ENCODE measurements at regions not wholly inside any gene's neighbourhood (a gene's known extent, or its start where the extent isn't known, plus 50 kb on each side); places are given as distances from the start of the nearest gene placed in this dataset.
"Not testable (repeated sequence)": the region's sequence is repeated elsewhere in the genome, so short reads cannot be mapped to it uniquely, and the experiment has no call there.

DNA sequence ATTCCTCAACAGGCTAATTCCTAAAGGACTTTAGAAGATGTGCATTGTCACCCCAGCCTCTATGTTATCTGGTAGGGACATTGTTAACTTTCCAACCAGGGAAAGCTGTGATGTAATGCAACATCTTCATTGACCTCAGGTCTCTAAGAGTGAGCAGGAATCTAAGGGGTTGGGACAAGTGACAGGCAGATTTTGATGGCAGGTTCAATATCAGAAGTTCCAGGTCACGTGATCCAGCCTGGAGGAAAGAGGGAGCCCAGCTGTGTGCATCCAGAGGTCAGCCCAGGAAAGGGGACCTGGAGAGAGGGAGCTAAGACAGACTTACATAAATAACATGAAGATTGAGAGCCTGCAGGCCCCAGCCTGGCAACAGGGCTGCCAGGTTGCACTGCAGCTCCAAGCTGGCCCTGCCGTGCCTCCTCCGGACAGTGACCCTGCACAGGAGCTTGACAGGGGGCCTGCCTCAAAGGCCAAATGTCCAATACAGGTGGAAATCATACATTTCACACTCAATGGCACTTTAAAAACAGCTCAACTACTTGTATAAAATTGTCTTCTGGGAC lies 262.2 kb upstream of the MGAT5 start:
- intact Hi-C loops (cut with DNase I) = no loop called here
- no peak for DNase-seq

DNA sequence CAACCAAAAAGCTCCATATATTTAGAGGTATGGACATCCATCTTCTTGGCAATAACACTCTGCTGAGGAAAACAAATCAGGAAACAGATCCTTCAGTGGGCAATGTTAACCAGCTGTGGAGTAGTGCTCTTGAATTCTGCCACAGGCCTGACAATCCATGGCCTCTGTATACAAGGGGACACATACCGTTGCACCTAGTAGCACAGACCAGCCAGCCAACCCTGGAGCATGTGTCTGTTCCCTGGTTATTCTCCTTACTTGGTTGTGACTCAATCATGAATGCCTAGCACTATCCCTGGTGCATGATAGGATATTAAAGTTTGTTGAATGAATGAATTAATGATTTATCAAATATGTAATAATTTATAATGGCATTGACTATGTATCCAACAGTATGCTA lies 261.4 kb upstream of the MGAT5 start:
- DNase-seq = no peak
- intact Hi-C loops (cut with DNase I) = no loop called here

DNA sequence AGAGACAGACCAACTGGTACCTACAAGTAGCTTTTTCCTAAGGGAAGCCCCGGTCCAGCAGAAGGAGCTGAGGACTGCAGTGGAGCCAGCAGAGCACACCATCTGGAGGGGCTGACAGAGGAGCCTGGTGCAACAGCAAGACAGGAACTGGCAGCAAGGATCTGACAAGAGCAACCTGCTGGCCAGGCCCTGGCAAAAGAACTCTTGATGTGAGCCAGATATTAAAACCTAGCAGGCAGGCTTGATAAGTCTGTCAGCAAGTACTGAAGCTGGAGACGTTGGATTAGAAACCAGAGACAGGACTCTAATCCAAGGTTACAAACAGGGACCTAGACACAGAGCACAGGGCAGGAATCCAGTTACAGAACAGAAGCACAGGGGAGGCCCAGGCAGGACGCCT lies 260.7 kb upstream of the MGAT5 start:
- DNase-seq = no peak
- intact Hi-C loops (cut with DNase I) = no loop called here

DNA sequence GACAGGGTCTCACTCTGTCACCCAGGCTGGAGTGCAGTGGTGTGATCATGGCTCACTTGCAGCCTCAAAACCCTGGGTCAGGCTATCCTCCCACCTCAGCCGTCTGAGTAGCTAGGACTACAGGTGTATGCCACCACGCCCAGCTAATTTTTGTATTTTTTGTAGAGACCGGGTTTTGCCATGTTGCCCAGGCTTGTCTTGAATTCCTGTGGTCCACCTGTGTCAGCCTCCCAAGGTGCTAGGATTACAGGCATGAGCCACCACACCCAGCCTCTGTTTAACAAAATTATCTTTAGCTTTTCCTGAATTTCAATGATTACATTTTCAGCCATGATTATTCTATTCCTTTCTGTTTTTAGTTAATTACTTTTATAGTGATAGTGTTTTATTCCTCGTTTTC lies 255.1 kb upstream of the MGAT5 start:
- intact Hi-C loops (cut with DNase I); DNase-seq: not testable (repeated sequence)

DNA sequence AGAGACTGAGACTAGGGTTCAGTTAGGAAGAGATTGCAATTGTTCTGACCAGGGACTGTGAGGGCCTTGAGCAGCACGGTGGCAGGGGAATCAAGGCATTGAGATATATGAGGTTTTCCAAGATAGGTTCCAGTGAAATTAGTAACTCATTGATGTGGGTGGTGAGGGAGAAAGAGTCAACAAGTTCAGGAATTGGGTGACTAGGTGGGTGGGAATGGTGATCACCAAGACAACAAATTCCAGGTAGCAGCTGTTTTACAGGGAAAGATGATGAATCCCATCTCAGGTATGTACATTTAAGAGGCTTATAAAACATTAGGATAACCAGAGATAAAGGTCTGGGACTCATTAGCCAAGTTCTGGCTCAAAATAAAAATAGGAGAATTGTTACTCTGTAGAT lies 251.5 kb upstream of the MGAT5 start:
- intact Hi-C loops (cut with DNase I) = no loop called here
- no peak for DNase-seq

DNA sequence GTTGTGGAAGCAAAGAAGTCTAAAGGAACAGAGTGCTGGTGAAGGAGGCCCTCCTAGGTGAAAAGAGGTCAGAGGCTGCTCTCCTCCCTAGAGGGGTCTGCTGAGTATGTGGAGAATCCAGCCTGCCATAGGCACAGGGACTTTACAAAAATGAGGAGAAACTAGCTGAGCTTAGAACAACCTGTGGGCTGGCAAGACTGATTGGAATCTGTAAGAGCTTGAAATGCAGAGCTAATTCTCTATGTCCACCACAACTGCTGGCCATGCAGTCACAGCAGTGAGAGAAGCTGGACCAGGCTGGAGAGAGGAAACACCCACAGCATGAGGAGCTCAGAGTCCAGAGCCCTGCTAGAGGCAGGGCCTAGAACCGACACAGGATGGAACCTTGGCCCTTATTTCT lies 251.0 kb upstream of the MGAT5 start:
- DNase-seq = no peak

DNA sequence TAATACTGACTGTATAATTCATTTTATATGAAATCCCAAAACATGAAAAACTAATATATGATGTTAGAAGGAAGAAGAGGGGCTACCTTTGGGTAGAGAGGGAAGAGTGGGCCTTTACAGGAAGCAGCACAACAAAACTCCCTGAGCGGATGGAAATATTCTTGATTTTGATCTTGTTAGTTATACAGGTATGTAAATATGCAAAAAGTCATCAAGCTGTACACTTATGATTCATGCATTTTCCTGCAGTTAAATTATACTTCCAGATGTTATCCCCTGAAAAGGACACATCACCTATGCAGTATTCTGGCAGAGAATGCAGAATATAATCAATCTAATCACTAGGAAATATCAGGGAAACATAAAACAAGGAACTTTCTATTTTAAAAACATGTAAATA lies 249.4 kb upstream of the MGAT5 start:
- intact Hi-C loops (cut with DNase I) = no loop called here
- DNase-seq = no peak

More for the DNA sequence above, 251.0 kb upstream of the MGAT5 start:
- intact Hi-C loops (cut with DNase I) = no loop called here

DNA sequence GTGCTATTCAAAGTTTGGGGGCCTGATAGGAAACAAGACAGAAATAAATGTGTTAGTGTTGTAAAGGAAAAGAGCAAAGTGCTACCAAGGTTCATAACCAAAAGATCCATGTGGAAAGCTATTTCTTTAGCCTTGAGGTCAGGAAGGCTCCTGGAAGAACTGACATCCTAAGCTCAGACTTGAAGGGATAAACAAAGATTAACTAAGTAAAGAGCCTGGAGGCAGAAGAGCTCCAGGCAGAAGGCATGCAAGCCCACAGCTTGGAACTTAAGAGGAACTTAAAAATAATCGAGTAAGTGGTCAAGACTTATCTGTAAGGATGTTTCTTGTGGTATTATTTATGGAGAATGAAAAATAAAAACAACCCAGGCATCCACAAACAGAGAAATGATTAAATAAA lies 245.0 kb upstream of the MGAT5 start:
- intact Hi-C loops (cut with DNase I) = no loop called here
- no peak for DNase-seq

DNA sequence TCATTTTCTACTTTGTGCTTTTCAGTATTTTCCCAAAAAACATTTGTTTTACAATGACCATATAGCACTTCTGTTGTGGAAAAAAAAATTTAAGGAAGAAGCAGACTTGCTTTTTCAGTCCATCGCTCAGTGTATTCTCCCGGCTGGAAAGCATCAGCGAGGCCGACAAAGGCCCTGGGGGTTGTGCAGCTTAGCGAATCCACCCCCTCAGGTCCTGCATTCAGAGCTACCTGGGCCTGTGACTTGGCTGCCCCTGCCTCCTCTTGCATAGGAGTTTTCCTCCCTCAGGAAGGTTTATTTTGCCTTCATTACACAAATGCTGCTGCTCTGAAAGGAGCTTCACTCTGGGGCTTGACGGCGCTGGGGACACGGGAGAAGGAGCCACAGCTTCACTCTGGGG lies 244.4 kb upstream of the MGAT5 start:
- DNase-seq = no peak
- intact Hi-C loops (cut with DNase I) = no loop called here

DNA sequence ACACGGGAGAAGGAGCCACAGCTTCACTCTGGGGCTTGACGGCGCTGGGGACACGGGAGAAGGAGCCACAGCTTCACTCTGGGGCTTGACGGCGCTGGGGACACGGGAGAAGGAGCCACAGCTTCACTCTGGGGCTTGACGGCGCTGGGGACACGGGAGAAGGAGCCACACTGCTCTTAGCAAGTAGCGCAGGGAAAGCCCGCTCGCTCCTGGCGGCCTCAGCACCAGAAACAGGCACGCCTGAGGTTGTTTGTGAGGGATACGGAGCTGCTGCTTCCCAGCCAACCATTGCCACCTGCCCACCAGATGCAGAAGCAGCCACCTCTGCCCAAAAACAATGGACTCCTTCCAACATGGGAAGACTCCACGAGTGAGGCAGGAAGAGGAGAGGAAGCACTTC lies 244.0 kb upstream of the MGAT5 start:
- intact Hi-C loops (cut with DNase I); DNase-seq: not testable (repeated sequence)

DNA sequence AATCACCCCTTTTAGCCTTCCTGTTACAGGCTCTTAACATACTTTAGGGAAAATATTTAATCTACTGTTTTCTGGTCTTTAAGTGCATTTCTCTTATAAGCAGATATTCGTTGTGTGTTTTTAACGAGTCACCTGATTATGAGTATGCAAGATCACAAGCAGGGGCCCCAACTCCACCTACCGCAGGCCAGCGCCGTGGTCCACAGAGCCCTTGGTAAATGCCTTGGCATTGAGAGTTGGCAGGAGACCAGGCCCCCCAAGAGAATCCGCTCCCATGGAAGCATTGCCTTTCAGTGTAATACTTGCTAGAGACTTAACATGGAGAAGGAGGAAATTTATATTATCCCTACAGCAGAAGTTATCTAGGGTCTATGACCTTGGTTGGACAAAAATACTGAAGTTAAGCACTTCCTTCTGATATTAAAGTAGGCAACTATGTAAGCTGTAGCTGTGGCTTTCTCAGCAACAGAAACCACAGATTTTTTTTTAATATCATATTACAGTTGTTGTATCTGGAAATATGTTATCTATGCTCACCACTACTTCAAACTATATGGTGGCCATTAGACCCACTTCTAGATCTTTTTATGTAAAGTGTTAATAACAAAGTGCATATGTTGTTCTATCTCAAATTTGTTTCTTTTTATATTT lies 241.8 kb upstream of the MGAT5 start:
- intact Hi-C loops (cut with DNase I) = no loop called here
- no peak for DNase-seq

DNA sequence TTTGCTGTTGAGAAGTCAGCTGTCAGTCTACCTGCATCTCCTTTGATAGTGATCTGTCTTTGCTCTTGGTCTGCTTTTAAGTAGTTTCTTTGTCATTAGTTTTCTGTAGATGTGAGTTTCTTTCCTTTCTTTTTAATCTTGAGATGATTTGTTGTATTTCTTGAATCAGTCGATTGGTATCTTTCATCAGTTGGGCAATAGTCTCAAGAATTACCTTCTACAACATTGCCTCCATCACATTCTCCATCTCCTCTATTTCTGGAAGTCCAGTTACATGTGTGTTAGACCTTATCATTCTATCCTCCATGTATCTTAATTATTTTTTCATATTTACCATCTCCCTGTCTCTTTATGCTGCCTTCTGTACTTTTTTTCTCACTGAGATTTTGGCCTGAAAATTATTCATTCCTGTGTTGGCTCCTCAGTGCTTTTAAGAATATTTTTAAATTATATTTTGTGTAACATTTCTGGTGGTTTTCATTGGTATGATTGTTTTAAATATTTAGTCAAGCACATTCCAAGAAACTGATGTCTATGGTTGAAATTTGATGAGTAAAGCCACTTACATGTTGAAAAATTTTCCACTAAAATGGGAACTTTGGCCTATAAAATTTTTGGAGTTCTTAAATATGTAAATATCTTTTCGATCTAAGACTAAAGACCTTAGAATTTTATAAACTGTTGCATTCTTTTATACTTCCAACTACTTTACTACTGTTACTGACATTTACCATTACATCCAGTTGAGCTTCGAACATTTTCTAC lies 239.5 kb upstream of the MGAT5 start:
- no peak for DNase-seq
- intact Hi-C loops (cut with DNase I) = no loop called here

DNA sequence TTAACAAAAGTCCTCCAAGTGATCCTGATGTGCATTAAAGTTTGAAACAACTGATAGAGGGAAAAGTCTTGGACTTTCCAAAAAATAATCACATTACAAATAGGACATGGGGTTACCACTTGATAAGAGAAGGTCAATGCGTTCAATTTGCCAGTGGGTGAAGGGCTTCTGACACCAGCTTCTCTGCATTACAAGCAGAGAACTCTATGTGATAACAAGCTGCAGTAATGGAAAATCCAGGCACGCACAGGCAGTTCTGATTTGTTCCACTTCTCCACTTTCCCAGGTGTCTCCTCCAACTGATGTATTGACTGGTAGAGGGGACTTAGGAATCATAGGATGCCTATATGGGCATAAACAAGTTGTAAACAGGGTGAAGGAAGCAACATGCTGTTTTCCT lies 234.0 kb upstream of the MGAT5 start:
- intact Hi-C loops (cut with DNase I) = no loop called here
- DNase-seq = no peak

DNA sequence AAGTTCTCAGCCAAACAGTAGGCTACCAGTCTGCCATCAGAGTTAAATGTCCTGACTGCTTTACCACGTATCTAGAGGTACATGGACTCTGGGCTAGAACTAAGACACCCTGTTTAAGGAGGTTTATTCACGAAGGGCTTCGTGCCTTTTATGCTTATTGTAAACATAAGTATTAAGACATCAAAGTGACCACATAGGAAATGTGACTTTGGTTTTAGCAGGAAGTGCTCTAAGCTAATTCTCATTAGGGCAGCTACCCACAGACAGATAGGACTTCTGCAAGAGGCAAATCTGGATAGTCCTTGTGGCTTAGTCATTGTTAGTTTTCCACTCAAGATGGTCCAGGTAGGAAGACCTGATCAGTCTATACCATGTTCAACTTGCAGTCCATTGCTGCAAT lies 233.3 kb upstream of the MGAT5 start:
- no peak for DNase-seq
- intact Hi-C loops (cut with DNase I) = no loop called here

DNA sequence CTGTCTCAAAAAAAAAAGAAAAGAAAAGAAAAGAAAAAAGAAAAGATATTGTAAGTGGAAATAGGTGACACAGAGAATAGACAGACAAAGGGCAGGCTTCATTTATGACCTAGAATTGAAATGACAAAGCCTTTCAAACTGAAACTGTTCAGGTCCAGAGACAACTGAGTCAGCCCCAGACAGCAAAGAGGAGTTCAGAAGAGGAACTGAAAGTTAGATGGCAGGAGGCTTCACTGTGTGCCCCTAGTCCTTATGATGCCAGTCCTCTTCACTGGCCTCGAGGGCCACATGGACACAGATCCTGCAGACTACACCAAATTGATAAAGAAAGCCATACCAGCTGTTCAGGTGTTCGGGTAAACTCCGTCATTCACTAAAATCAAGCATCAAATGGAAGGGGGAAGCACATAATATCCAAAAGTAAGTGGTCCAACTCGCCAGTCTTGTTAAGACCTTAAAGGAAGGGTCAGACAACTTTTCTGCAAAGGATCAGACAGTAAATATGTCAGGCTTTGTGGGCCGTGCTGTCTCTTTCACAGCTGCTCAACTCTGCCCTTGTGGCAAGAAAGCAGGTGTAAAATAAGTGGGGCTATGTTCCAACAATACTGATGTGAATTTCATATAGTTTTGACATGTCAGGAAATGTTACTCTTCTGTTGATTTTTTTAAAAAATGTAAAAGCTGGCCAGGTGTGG lies 231.9 kb upstream of the MGAT5 start:
- no peak for DNase-seq
- intact Hi-C loops (cut with DNase I) = no loop called here

DNA sequence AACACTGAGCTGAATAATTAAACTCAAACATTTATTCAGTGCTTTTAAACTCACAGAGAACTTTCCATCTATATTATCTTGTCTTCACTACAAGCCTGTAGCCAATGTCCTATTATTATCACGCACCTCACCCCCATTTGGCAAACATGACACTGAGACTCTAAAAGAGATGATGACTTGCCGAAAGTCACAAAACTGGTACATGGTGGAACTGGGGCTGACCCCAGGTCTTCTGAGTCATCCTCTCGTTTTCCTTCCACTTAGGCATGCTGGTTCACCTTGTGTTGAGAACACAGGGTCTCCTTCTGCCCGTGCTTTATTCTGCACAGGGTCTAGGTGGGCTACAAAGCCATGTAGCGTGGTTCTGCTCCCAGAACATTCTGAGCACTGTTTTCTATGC lies 230.0 kb upstream of the MGAT5 start:
- DNase-seq = no peak
- intact Hi-C loops (cut with DNase I) = no loop called here

DNA sequence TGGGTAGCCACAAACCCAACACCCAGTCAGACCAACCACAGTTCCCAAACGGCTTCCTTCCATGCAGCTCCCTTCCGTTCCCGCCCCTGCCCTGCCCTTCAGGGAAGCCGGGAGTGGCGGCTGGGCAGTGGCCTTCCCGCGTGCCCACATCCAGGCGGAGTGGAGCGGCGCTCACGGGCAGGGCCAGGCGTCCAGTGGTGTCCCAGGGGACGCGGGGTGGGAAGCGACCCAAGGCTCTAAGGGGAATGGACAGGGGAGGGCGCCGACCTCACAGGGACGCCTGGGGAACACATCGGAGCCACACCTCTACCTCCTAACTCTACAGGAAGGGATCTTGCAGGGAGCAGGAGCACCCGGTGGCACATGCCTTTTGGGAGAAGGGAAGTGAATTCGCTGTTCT lies 225.9 kb upstream of the MGAT5 start:
- intact Hi-C loops (cut with DNase I) = no loop called here
- no peak for DNase-seq

DNA sequence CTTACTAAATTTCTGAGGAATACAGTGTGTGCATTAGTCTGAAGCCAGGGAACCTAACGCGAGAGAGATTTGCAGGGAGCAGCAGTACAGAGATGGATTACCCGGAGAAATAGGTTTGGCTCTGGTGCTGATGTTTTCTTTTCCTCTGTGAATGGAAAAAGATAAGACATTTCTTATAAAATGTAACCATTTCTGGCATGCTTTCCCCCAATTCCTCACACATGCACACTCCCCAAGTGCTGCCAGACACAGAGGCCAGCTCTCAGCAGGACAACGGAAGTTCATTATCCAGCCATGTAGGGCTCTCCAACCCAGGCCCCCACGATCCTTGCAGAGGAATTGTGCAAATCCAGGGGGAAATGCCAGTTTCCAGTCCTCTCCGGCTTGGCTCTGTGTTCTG lies 224.5 kb upstream of the MGAT5 start:
- intact Hi-C loops (cut with DNase I) = no loop called here
- DNase-seq = no peak

DNA sequence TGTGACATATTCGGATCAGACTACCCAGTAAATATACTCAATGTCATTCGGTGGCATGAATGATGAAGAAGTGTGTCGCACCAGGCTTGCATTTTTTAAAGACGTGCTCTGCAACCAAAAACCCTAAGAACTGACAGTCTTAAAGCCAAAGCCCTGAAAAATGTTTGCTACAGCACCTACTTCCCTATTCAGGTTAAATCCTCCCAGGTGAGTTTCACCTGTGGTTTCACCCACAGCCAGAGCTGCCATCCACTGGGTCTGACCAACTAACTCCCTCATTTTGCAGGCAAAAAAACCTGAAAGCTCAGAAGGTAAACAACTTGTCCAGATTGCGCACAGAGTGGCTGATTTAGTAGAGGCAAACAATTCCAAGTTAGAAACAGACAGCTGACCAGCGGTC lies 222.3 kb upstream of the MGAT5 start:
- intact Hi-C loops (cut with DNase I) = no loop called here
- no peak for DNase-seq

DNA sequence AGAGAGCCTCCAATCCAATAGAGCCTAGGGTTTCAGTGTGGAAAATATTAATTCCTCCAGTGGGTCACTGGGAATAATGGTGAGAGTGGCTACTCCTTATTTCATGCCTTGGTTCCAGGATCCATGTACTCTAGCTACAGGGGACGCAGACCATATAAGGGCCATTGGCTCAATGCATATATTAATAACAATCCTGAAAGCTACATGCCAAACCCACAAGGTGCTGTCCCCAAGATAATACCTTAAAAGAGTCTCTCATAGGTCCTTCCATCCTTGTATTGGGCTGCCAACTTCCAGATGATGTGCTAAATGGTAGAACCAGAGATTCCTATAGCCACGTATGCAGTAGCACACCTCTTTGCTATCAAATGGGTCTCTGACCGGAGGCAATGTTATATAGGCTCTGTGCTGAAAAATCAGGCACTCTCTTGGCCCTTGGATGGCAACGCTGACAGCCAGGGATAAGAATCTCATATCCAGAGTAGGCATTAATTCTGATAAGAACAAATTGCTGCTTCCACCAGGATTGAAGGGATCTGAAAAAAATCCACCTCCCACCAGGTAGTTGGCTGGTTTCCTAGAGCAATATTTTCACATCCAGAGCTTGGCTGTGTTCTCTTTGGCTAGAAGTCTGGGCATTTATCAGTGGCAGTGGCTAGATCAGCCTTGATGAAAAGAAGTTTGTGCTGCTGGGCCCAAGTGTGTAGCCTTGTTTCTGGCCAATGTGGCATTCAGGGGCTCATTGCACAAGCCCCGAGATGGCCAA lies 218.1 kb upstream of the MGAT5 start:
- intact Hi-C loops (cut with DNase I) = no loop called here
- no peak for DNase-seq
